HG03280 (cell line): ENCODE measurements at regions not wholly inside any gene's neighbourhood (a gene's known extent, or its start where the extent isn't known, plus 50 kb on each side); places are given as distances from the start of the nearest gene placed in this dataset.
"Not testable (repeated sequence)": the region's sequence is repeated elsewhere in the genome, so short reads cannot be mapped to it uniquely, and the experiment has no call there.

Source experiments
- ATAC-seq: cut with Tn5 transposase; IDR thresholded peaks from one replicate; pipeline ENCODE4 v1.9.1; 2021; ENCODE audit warnings: mild to moderate bottlenecking, moderate library complexity; ENCODE audit not compliant: unreplicated experiment

DNA sequence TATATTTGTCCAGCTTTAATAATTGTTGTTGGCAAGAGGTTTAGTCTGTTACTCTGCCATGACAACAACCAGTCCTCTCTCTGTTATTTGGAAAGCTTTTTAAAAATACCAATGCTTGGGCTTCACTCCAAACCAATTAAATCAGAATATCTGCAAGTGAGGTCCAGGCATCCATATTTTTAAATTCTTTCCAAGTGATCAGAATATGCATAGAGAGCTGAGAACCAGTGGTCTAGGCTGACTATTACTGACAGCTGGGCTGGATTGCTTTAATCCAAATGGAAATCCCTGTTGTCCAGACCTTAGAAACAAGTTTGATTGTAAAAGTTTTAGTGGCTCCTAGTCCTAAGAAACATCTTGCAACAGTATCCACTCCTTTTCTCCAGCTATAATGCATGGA is 1059.7 kb upstream of the ACVR2A start:
- ATAC-seq, result no peak

DNA sequence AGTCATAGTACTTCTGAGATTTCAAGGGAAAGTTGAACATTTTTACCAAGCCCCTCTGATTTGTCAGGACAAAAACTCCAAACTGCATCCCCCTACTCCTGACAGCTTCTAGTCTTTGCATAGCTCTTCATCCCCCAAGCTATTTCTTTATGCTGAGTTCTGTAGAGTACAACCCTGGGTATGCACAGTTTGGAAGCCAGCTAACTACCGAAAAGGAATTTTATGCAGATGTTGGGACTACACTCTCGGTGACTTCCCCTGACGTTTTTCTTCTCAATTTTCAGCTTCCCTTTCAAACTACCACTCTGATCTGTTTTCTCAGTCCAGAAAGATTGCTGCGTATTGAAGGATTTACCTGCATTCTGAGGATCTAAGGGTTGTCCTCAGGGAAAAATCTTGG is 1060.2 kb upstream of the ACVR2A start:
- ATAC-seq, result no peak

DNA sequence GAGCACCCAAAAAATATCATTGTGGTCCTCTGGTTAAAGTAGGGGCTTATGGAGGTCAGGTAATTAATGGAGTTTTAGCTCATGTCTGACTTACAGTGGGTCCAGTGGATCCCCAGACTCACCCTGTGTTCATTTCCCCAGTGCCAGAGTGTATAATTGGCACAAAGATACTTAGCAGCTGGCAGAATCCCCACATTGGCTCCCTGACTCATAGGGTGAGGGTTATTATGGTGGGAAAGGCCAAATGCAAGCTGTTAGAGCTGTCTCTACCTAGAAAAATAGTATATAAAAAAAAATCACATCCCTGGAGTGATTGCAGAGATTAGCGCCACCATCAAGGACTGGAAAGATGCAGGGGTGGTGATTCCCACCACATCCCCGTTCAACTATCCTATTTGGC is 1067.6 kb upstream of the ACVR2A start:
- no peak for ATAC-seq

DNA sequence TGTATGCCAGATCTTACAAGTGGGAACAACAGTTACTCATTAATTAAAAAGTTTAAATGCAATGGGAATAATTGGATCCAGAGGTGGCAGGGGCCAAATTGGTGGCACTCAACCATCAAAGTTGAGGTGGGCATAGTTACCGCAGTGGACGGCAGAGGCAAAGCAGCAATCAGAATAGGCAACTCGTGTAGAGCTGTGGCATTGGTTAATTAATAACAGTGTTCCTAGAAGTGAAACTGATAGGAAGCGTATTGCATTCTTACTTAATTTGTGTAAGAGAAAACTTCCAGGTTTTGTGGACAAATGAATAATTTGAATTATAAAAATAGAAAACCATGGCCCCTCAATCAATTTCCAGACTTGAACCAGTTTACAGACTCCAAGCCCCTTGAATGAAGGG is 1068.2 kb upstream of the ACVR2A start:
- no peak for ATAC-seq

DNA sequence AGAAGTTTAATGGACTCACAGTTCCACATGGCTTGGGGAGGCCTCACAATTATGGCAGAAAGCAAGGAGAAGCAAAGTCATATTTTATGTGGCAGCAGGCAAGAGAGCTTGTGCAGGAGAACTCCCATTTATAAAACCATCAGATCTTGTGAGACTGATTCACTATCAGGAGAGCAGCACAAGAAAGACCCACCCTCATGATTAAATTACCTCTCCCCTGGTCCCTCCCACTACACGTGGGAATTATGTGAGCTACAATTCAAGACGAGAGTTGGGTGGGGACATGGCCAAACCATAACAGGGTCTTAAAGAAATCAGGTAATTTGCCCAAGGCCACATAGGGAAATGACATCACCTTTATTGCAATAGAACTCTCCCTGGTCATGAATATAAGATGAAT is 1073.3 kb upstream of the ACVR2A start:
- no peak for ATAC-seq

DNA sequence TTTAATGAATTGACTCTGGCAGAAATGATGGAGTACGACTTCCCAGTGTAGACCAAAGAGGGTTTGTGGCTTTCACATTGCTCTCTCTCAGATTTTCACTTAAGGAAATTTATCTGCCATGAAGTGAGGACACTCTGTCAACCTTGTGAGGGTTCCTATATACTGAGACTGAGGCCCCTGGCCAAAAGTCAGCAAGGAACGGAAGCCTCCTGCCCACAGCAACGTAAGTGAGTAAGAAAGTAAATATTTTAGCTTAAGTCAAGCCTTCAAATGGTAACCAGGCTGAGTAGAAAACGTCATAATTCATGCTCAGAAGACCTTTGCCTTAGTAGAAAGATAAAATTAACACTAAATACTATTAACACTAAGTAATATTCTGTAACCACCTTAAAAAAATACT is 1080.5 kb upstream of the ACVR2A start:
- no peak for ATAC-seq

DNA sequence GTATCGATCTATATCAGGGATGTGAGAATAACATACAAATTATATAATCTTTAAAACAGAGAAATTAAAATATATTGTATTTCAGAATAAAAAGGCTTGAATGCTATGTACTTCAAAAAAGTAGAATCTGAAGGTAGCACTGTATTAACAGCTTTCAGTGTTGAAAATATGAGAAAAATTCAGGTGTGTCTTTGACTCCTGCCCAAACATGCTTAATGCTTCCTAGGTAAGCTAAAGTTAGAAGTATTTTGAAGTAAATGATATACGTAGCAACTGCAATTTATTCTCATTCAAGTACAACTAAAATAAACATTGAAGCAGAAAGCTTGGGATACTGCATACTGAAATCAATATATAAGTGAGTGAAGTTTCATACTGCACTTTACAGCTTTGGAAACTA is 1082.0 kb upstream of the ACVR2A start:
- ATAC-seq, result no peak

DNA sequence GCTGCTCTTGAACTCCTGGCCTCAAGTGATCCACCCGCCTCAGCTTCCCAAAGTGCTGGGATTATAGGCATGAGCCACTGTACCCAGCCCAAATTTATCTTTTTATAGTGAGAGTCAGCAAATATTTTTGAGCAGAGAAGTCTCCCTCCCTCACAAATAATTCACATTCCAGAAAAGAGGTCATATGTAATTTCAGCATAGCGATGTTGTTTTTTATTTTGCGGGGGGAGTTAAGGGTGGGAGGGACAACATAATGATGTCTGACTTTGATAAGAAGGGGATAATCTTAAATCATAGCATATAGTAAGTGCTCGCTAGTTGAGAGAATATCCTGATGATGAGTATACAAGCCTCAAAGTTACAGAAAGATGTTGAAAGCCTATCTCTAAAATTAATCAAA is 1090.2 kb upstream of the ACVR2A start:
- no peak for ATAC-seq

DNA sequence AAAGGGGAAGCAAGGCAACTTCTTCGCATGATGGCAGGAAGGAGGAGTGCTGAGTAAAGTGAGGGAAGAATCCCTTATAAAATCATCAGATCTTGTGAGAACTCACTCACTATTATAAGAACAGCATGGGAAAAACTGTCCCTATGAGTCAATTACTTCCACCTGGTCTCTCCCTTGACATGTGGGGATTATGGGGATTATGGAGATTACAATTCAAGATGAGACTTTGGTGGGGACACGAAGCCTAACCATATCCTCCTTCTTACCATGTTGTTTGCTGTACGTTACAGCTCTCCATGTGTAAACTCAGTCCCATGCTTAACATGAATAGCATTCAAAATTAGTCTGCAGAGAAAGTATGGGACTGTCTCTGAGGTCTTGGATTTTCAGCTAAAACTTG is 1096.8 kb upstream of the ACVR2A start:
- ATAC-seq, result no peak

DNA sequence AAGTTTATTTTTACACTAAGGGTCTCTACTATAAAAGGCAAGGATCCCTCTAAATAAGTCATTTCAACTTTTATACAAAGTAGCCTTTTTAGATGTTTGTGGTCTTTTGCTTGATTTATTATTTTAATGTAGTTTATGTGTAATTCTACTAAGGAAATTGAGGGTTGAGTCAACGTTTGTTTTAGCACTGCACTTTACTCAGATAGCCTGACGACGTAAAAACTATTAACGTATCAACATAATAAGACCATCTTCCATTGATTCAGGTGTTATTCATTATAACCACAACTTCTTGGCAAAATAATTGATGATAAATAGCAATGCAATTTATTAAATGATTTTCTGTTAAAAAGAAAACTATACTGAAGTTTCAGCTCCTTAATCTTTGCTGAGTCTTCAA is 1103.6 kb upstream of the ACVR2A start:
- ATAC-seq, result no peak

DNA sequence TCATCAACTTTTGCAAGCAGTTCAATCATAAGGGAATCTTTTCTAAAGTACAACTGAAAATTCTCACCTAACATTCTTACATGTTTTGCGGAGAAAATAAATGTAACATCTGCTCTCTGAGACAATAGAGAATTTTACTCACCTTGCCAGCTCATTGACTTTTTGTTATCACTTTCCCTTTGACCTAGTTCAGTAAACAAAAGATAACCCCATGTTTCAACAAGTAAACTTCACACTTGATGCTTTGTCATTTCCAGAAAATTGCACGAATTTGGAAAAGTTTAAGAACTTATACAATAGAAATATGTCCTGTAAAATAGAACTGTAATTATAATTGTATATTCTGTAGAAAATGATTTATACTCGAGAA is 1110.0 kb upstream of the ACVR2A start:
- ATAC-seq, result no peak

DNA sequence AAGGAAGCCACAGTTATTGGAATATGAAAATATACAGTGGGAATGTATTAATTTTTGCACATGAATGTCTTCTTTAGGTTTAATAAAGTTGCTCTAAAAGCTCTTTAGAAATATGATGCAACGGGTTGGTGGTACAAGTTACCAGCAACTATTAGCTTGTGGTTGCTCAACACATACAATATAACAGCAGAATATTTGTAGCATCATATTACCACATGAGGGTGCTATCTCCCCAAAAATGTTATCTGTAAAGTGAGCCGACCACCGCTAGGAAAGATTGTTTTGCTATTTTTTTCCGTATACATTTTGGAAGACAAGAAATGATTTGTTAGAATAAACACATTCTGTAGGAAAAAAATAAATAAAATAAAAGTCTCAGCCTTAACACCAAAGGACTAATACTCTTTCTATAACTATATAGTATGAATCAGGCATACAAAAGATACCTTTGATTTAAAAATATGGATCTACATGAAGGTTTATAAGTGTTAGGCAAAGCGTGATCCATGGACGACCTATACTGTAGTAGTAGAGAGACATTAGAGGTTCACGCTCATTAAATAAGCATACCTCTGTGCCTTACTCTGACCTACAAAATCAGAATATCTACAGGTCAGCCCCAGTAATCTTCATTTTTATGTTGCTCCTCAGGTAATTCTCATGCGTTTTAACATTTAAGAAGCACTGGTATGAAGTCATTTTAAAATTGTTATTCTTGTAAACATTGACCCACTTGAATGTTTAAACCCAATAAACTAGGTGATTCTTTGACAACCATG is 1110.6 kb upstream of the ACVR2A start:
- ATAC-seq, result peak; percentile 55

DNA sequence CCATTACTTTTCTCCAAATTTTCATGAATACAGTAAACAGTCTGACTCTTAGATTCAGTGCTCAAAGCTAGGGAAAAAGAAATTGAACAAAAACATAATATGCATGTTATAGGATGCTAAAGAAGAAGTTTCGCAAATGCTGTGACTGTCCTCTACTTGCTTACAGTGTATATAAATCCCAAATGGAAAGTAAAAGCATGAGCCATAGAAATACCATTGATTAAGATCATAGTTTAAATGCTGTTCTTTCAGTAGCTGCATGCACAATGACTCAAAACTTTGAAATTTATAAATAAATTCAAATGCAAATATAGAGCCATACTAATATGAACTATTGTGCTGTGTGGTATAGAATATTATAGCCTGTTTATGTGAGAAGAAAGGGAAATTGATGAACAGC is 1113.9 kb upstream of the ACVR2A start:
- no peak for ATAC-seq

DNA sequence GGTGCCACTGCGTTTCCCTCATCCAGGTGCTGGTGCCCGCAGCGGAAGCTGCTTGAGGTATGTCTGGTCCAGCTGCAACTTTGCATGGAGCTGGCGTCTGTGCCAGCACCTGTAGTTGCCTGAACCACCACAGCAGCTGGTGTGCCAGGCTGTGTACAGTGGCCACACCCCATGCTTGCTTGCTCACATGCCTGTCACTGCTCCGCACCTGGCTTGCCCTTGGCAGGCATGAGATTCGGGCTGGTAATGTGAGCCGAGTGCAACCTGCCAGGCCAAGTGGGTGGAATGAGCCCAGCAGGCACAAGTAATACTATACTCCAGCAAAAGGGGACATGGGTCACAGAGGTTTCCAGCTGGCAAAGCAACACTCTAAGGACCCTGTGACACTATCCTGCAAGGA is 1123.3 kb upstream of the ACVR2A start:
- ATAC-seq, result no peak

DNA sequence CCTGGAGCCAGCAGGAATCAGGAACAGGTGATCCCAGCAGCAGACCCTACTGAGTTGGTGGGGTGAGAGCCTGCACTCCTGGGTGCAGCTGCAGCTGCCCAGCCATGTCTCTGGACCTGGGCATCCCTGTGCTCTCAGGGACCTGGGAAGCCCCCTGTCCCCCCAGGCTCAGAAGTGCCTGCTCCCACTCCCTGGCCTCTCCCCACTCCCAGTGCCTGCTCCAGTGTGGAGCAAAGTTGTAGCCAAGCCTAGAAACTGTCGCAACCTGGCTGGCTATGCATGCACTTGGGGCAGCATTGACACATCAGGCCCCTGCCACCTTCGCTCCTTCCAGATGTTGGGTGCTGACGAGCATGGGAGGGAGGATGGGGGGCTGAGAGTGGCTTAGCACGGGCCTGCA is 1124.7 kb upstream of the ACVR2A start:
- no peak for ATAC-seq

DNA sequence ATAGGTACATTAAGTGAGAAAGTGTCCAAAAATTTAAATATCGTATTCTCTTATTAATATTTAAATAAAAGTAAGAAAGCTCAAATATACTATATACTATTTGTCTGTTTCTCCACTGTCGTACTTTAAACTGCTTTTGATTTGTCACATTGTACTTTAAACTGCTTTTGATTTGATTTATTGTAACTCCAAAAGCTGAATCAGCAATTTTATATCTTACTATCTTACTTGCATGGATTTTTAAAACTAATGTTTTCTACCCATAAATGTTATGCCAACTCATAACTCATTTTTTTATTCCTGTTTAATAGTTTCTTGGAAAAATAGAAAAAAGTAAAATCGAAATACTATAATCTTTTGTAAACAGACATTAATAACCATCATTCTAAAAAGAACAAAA is 1128.2 kb upstream of the ACVR2A start:
- ATAC-seq, result no peak

DNA sequence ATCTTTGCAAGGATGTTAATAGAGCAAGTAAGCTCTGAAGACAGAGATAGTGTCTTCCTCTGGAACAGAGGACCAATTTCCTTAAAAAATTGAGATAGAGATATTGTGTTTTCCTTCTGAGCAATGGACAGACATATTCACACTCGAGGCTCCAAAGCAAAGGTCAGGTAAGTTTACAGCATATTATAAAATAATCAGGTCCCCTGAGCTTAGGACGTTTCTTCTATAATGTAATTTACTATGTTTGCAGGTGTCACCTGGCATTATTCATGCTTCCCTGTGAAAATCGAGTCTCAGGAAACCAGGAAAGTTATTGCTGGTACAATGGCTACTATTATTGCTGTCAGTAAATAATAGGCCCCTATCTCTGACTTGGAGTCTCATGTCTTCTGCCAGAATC is 1135.8 kb upstream of the ACVR2A start:
- no peak for ATAC-seq

DNA sequence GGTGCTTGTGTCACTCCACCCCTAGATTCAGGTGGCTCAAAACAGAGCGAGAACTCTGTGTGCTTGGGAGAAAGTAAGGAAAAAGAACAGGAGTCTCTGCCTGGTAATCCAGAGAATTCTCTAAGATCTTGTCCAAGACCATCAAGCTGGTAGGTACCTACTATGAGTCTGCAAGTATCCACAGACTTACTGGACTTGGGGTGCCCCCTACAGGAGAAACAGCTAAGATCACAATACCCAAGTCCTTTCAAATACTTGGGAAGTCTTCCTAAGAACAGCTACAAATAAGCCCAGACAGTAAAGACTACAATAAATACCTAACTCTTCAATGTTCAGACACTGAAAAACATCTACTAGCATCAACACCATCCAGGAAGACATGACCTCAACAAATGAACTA is 1143.6 kb upstream of the ACVR2A start:
- no peak for ATAC-seq

DNA sequence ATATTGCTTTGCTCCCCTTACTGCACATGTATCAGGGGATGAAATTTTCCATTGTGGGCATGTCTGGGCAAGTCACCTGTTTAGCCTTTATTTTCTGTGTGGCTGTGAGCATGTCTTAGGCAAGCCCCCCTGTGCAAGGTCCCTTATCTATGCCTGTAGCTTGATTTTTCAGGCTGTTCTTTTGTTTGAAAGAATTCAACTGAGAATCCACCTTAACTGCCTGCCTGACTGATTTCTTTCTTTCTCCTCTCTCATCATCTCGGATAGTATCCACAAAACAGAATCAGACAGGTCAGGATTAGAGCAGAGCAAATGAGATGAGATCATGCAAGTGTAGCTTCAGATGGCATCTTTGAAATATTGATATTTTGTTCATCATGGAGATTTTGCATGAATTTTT is 1147.5 kb upstream of the ACVR2A start:
- no peak for ATAC-seq

DNA sequence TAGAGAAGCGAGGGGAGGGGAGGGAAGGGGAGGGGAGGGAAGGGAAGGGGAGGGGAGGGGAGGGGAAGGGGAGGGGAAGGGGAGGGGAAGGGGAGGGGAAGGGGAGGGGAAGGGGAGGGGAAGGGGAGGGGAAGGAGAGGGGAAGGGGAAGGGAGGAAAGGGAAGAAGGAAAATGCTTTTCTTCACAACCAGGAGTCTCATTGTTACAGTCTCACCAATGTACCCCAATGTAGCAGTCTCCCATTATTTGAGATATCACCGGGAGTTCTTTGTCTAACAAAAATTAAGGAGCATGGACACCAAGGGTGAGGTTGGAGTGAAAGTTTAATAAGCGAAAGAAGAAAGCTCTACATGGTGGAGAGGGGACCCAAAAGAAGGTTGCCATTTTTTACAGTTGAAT is 1148.0 kb upstream of the ACVR2A start:
- ATAC-seq, result not testable (repeated sequence)

DNA sequence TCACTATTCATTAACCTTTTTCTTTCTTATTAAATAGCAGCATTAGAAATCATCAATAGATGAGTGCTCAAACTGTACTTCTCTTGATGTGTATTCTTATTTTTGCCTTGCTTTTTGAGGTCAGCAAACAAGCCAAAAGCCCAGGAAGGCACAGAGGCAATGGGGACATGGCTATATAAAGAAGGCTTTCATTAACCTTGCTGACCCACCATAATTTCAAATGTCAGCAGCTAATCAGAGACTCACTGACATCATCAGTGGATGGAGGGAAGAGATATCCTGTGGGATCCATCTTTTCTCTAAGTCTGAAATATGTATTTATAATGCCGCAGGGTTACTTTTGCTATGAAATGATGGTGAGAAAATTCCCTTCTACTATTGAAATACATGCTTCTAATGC is 1162.8 kb upstream of the ACVR2A start:
- no peak for ATAC-seq

DNA sequence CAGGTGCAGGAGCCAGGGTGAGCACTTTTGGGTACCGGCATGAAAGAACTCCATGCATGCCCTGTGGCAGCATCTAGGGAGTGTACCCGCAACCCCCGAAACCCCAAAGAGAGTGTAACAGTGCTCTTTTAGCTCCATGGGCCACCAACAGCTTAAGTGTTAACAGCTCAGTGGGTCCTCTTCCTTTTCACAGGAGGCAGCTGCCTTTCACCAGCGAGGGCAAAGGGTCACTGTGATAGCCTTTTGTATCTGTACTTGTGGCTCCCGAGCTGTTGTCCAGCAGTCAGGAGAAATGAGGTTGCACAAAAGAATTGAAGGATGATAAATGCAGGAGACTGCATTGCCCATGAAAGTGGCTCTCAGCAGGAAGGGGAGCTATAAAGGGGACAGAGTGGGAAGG is 1166.3 kb upstream of the ACVR2A start:
- no peak for ATAC-seq

DNA sequence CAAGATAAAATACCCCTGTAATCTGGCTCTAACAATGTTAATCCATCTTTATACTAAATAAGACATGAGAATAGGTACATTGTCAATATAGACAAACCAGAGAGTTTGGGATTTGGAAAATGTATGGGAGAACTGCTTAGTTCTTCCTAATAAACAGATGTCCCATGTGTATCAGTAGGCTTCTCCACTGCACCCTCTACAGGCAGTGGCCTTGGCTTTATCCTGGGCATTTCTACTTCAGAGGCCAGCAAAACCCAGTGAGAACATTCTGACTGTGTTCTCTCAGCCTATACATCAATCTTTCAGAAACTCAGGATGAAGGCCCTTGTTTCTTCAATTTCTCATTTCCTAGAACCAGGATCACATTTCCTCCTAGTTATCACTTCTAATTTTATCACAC is 1167.5 kb upstream of the ACVR2A start:
- ATAC-seq, result no peak
